ENCODE measurements at regions not wholly inside any gene's neighbourhood (a gene's known extent, or its start where the extent isn't known, plus 50 kb on each side); places are given as distances from the start of the nearest gene placed in this dataset.

- Histone ChIP-seq H3K4me3 (ENCODE audit: low read length) (no peak overlapping the region), H3K27ac (ENCODE audit: low read length) (no peak overlapping the region), H3K36me3 (ENCODE audit: control insufficient read depth, insufficient read depth, low read length) (no peaks in the 10 kb centered on the region), H3K4me1 (ENCODE audit: control insufficient read depth, insufficient read depth, low read length) (no peaks in the 10 kb centered on the region), H3K27me3 (ENCODE audit: control insufficient read depth, insufficient read depth, low read length) (no peaks in the 10 kb centered on the region), H3K9me3 (ENCODE audit: control insufficient read depth, low read depth, low read length) (no peaks in the 10 kb centered on the region)
- no CpG with 5 or more reads among the region's 1 CpG for WGBS (ENCODE audit: insufficient coverage, low lambda C conversion rate)
- DNase-seq: no peak
Observed at GRCh38 chr10:20955355-20955893, 58.3 kb upstream of the NEBL start.

- no peaks in the 10 kb centered on the region for H3K4me1 ChIP-seq (ENCODE audit: control insufficient read depth, insufficient read depth, low read length)
- no peak overlapping the region for H3K27ac ChIP-seq (ENCODE audit: low read length)
- no peaks in the 10 kb centered on the region for H3K27me3 ChIP-seq (ENCODE audit: control insufficient read depth, insufficient read depth, low read length)
- H3K4me3 ChIP-seq (ENCODE audit: low read length): no peak overlapping the region
- H3K9me3 ChIP-seq (ENCODE audit: control insufficient read depth, low read depth, low read length): no peaks in the 10 kb centered on the region
- DNase-seq: no peak
- no CpG with 5 or more reads among the region's 5 CpGs for WGBS (ENCODE audit: insufficient coverage, low lambda C conversion rate)
- H3K36me3 ChIP-seq (ENCODE audit: control insufficient read depth, insufficient read depth, low read length): no peaks in the 10 kb centered on the region
Observed at GRCh38 chr10:20954519-20954918, 57.4 kb upstream of the NEBL start.

DNA sequence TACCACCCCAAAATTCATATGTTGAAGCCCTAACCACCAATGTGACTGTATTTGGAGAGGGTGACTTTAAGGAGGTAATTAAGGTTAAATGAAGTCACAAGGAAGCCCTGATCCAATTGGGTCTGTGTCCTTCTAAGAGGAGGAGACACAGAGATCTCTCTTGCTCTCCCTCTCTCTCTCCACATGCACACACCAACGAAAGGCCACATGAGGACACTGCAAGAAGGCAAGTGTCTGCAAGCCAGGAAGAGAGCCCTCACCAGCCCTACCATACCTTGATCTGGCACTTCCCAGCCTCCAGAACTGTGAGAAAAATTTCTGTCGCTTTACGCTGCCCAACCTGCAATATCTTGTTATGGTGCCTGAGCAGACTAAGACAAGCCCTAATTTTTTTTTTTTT lies 56.0 kb upstream of the NEBL start:
- Histone ChIP-seq H3K27me3 (ENCODE audit: control insufficient read depth, insufficient read depth, low read length) (no peaks in the 10 kb centered on the region), H3K36me3 (ENCODE audit: control insufficient read depth, insufficient read depth, low read length) (no peaks in the 10 kb centered on the region)
- WGBS (ENCODE audit: insufficient coverage, low lambda C conversion rate): 100% methylated on average over 2 of the region's 3 CpGs

DNA sequence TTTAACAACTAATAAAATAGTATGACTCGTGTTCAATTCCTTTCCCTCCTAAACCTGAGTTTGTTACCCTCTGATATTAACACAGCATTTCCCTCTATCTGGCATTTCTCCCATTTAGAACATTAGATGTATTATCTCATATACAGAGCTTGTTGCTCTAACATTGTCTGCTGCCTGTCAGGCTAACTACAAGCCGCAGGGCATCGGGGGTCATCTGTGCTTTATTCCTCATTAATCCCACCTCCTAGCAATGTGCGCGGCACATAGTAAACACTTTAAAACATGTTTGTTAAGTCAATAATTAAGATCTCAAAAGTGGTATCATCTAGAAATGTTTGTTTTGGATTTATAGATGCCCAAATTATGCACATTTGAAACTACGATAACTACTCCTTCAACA lies 52.9 kb upstream of the NEBL start:
- no peaks in the 10 kb centered on the region for H3K4me1 ChIP-seq (ENCODE audit: control insufficient read depth, insufficient read depth, low read length)
- 81% methylated on average over 2 of the region's 6 CpGs for WGBS (ENCODE audit: insufficient coverage, low lambda C conversion rate)
- H3K27ac ChIP-seq (ENCODE audit: low read length): no peak overlapping the region
- no peak for DNase-seq
- no peaks in the 10 kb centered on the region for H3K36me3 ChIP-seq (ENCODE audit: control insufficient read depth, insufficient read depth, low read length)
- no peak overlapping the region for H3K4me3 ChIP-seq (ENCODE audit: low read length)
- no peaks in the 10 kb centered on the region for H3K9me3 ChIP-seq (ENCODE audit: control insufficient read depth, low read depth, low read length)
- H3K27me3 ChIP-seq (ENCODE audit: control insufficient read depth, insufficient read depth, low read length): no peaks in the 10 kb centered on the region

More for the DNA sequence above, 56.0 kb upstream of the NEBL start:
- DNase-seq: no peak
- Histone ChIP-seq H3K27ac (ENCODE audit: low read length) (no peak overlapping the region), H3K4me1 (ENCODE audit: control insufficient read depth, insufficient read depth, low read length) (no peaks in the 10 kb centered on the region), H3K9me3 (ENCODE audit: control insufficient read depth, low read depth, low read length) (no peaks in the 10 kb centered on the region), H3K4me3 (ENCODE audit: low read length) (no peak overlapping the region)

DNA sequence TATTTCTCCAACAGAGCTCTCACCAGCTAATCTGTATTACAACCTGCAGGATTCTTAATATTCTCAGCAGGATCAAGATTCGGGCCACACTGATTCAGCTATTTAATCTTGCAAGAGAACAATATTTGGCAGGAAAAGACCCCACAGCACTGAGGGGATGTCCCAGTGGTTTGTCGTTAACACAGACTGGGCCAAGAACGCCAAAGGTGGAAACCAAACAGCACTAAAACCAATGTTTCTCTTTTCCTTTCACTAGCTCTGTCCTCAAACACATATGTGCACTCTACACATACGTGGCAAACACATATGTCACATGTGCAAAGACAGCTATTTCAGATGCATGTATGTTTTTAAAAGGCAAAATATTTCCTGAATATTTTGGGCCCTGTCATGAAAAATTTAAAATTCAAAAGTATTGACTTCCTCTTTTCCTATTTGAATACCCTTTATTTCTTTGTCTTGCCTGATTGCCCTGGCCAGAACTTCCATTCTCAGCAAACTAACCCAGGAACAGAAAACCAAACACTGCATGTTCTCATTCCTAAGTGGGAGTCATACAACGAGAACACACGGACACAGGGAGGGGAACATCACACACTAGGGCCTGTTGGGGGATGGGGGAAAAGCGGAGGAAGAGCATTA lies 51.7 kb upstream of the NEBL start:
- DNase-seq: no peak
- H3K4me3 ChIP-seq (ENCODE audit: low read length): no peak overlapping the region
- no peaks in the 10 kb centered on the region for H3K27me3 ChIP-seq (ENCODE audit: control insufficient read depth, insufficient read depth, low read length)
- H3K9me3 ChIP-seq (ENCODE audit: control insufficient read depth, low read depth, low read length): no peaks in the 10 kb centered on the region
- no peaks in the 10 kb centered on the region for H3K36me3 ChIP-seq (ENCODE audit: control insufficient read depth, insufficient read depth, low read length)
- H3K27ac ChIP-seq (ENCODE audit: low read length): no peak overlapping the region
- H3K4me1 ChIP-seq (ENCODE audit: control insufficient read depth, insufficient read depth, low read length): no peaks in the 10 kb centered on the region
- WGBS (ENCODE audit: insufficient coverage, low lambda C conversion rate): 80% methylated on average over 1 of the region's 7 CpGs

Data from large intestine (tissue), 3 donors.